HG03108 (cell line): ENCODE measurements at regions not wholly inside any gene's neighbourhood (a gene's known extent, or its start where the extent isn't known, plus 50 kb on each side); places are given as distances from the start of the nearest gene placed in this dataset.
"Not testable (repeated sequence)": the region's sequence is repeated elsewhere in the genome, so short reads cannot be mapped to it uniquely, and the experiment has no call there.

Source experiments
- ATAC-seq: cut with Tn5 transposase; IDR thresholded peaks from one replicate; pipeline ENCODE4 v1.9.1; 2021; ENCODE audit warnings: moderate library complexity; ENCODE audit not compliant: unreplicated experiment

- no peak for ATAC-seq
These were observed 74.6 kb downstream of the FEM1C start for GRCh38 chr5:115469904-115470516.

GRCh38 chr5:115467628-115468027, 76.9 kb downstream of the FEM1C start:
- no peak for ATAC-seq

- ATAC-seq = no peak
These were observed 79.1 kb downstream of the FEM1C start for GRCh38 chr5:115465431-115465830.

GRCh38 chr5:115463983-115464382, 80.6 kb downstream of the FEM1C start:
- no peak for ATAC-seq

GRCh38 chr5:115461506-115462290, 82.9 kb downstream of the FEM1C start:
- ATAC-seq = no peak

- ATAC-seq = no peak
These were observed 83.5 kb downstream of the FEM1C start for GRCh38 chr5:115461093-115461492.

GRCh38 chr5:115460472-115460871, 84.1 kb downstream of the FEM1C start:
- ATAC-seq = peak; percentile 54

GRCh38 chr5:115459855-115460341, 84.7 kb downstream of the FEM1C start:
- no peak for ATAC-seq

GRCh38 chr5:115458416-115458815, 86.2 kb downstream of the FEM1C start:
- ATAC-seq = no peak

- no peak for ATAC-seq
These were observed 86.6 kb downstream of the FEM1C start for GRCh38 chr5:115458003-115458409.

GRCh38 chr5:115457571-115457970, 87.0 kb downstream of the FEM1C start:
- no peak for ATAC-seq

- no peak for ATAC-seq
These were observed 88.0 kb downstream of the FEM1C start for GRCh38 chr5:115456539-115457040.

- no peak for ATAC-seq
These were observed 88.5 kb downstream of the FEM1C start for GRCh38 chr5:115456056-115456455.

GRCh38 chr5:115455301-115455707, 89.3 kb downstream of the FEM1C start:
- ATAC-seq = no peak

GRCh38 chr5:115453391-115454095, 91.0 kb downstream of the FEM1C start:
- ATAC-seq = no peak

- no peak for ATAC-seq
These were observed 91.9 kb downstream of the FEM1C start for GRCh38 chr5:115452536-115453235.

- no peak for ATAC-seq
These were observed 92.5 kb downstream of the FEM1C start for GRCh38 chr5:115452083-115452482.

- no peak for ATAC-seq
These were observed 93.8 kb downstream of the FEM1C start for GRCh38 chr5:115450741-115451140.

- not testable (repeated sequence) for ATAC-seq
These were observed 95.9 kb downstream of the FEM1C start for GRCh38 chr5:115448630-115449029.

GRCh38 chr5:115440782-115441451, 103.7 kb downstream of the FEM1C start:
- ATAC-seq = no peak
